ENCODE measurements at regions not wholly inside any gene's neighbourhood (a gene's known extent, or its start where the extent isn't known, plus 50 kb on each side); places are given as distances from the start of the nearest gene placed in this dataset.

- TF ChIP-seq POLR2A (IDR thresholded peaks at IDR 0.05; ENCODE audit: low read length) (no peak), GATA1 (IDR thresholded peaks at IDR 0.05; ENCODE audit: low read depth, low read length) (no peak)
- DNase-seq: no peak
Observed at GRCh38 chr4:52358883-52359321, 300.2 kb downstream of the USP46 start.

- TF ChIP-seq GATA1 (IDR thresholded peaks at IDR 0.05; ENCODE audit: low read depth, low read length) (no peak), POLR2A (IDR thresholded peaks at IDR 0.05; ENCODE audit: low read length) (no peak)
- DNase-seq: no peak
Observed at GRCh38 chr4:52366191-52366590, 292.9 kb downstream of the USP46 start.

- TF ChIP-seq GATA1 (IDR thresholded peaks at IDR 0.05; ENCODE audit: low read depth, low read length): no peak
- TF ChIP-seq POLR2A (IDR thresholded peaks at IDR 0.05; ENCODE audit: low read length): no peak
- DNase-seq: no peak
Observed at GRCh38 chr4:52366621-52367020, 292.5 kb downstream of the USP46 start.

GRCh38 chr4:52367282-52367830 lies 291.7 kb downstream of the USP46 start:
- DNase-seq: no peak
- TF ChIP-seq POLR2A (IDR thresholded peaks at IDR 0.05; ENCODE audit: low read length): no peak
- TF ChIP-seq GATA1 (IDR thresholded peaks at IDR 0.05; ENCODE audit: low read depth, low read length): no peak

GRCh38 chr4:52368895-52369294 lies 290.2 kb downstream of the USP46 start:
- DNase-seq: no peak
- TF ChIP-seq POLR2A (IDR thresholded peaks at IDR 0.05; ENCODE audit: low read length) (no peak), GATA1 (IDR thresholded peaks at IDR 0.05; ENCODE audit: low read depth, low read length) (no peak)

GRCh38 chr4:52369649-52370048 lies 289.5 kb downstream of the USP46 start:
- DNase-seq: no peak
- TF ChIP-seq POLR2A (IDR thresholded peaks at IDR 0.05; ENCODE audit: low read length) (no peak), GATA1 (IDR thresholded peaks at IDR 0.05; ENCODE audit: low read depth, low read length) (no peak)

GRCh38 chr4:52370576-52370975 lies 288.5 kb downstream of the USP46 start:
- no peak for TF ChIP-seq POLR2A (IDR thresholded peaks at IDR 0.05; ENCODE audit: low read length)
- no peak for DNase-seq

- DNase-seq: no peak
- TF ChIP-seq GATA1 (IDR thresholded peaks at IDR 0.05; ENCODE audit: low read depth, low read length): no peak
- TF ChIP-seq POLR2A (IDR thresholded peaks at IDR 0.05; ENCODE audit: low read length): no peak
Observed at GRCh38 chr4:52371841-52372240, 287.3 kb downstream of the USP46 start.

- no peak for DNase-seq
- TF ChIP-seq GATA1 (IDR thresholded peaks at IDR 0.05; ENCODE audit: low read depth, low read length): no peak
- TF ChIP-seq POLR2A (IDR thresholded peaks at IDR 0.05; ENCODE audit: low read length): no peak
Observed at GRCh38 chr4:52372269-52372668, 286.8 kb downstream of the USP46 start.

- DNase-seq: no peak
- no peak for TF ChIP-seq POLR2A (IDR thresholded peaks at IDR 0.05; ENCODE audit: low read length)
- TF ChIP-seq GATA1 (IDR thresholded peaks at IDR 0.05; ENCODE audit: low read depth, low read length): no peak
Observed at GRCh38 chr4:52372747-52373146, 286.4 kb downstream of the USP46 start.

- no peak for TF ChIP-seq GATA1 (IDR thresholded peaks at IDR 0.05; ENCODE audit: low read depth, low read length)
- TF ChIP-seq POLR2A (IDR thresholded peaks at IDR 0.05; ENCODE audit: low read length): no peak
- DNase-seq: no peak
Observed at GRCh38 chr4:52373650-52374049, 285.5 kb downstream of the USP46 start.

GRCh38 chr4:52374877-52375276 lies 284.2 kb downstream of the USP46 start:
- no peak for TF ChIP-seq POLR2A (IDR thresholded peaks at IDR 0.05; ENCODE audit: low read length)
- no peak for DNase-seq

GRCh38 chr4:52376132-52376704 lies 282.9 kb downstream of the USP46 start:
- TF ChIP-seq GATA1 (IDR thresholded peaks at IDR 0.05; ENCODE audit: low read depth, low read length) (no peak), POLR2A (IDR thresholded peaks at IDR 0.05; ENCODE audit: low read length) (no peak)
- DNase-seq: peak; percentile 29 to 64

GRCh38 chr4:52377563-52377962 lies 281.5 kb downstream of the USP46 start:
- DNase-seq: no peak

GRCh38 chr4:52407545-52407944 lies 251.6 kb downstream of the USP46 start:
- TF ChIP-seq GATA1 (IDR thresholded peaks at IDR 0.05; ENCODE audit: low read depth, low read length) (no peak), POLR2A (IDR thresholded peaks at IDR 0.05; ENCODE audit: low read length) (no peak)
- no peak for DNase-seq

More at GRCh38 chr4:52377563-52377962, 281.5 kb downstream of the USP46 start:
- TF ChIP-seq POLR2A (IDR thresholded peaks at IDR 0.05; ENCODE audit: low read length) (no peak), GATA1 (IDR thresholded peaks at IDR 0.05; ENCODE audit: low read depth, low read length) (no peak)

Measured in erythroblast (primary cell).